ENCODE measurements at regions not wholly inside any gene's neighbourhood (a gene's known extent, or its start where the extent isn't known, plus 50 kb on each side); places are given as distances from the start of the nearest gene placed in this dataset.

DNA sequence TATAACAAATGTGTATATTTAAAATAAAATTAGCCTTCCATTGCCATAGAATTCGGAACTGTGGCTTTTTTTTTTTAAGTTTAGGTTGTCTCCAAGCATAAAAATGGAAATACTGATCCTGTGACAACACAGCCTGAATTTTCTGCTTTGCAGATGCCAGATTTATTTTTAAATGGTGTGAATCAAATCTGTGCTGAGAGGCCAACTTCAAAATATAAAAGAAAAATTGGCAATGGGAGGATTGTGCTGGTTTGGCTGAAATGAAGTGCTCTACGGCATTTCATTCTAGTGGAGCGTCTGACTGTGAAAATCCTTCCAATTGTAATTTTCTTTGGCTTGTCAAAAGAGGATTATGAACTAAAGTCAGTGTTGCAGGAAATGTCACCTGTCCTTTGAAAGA lies 580.3 kb upstream of the ZFP42 start:
- H3K27me3 ChIP-seq (ENCODE audit: control insufficient read depth, insufficient read depth, low read length) = no peaks in the 10 kb centered on the region
- H3K36me3 ChIP-seq (ENCODE audit: control insufficient read depth, insufficient read depth, low read length) = no peaks in the 10 kb centered on the region
- TF ChIP-seq, protein P1, sequence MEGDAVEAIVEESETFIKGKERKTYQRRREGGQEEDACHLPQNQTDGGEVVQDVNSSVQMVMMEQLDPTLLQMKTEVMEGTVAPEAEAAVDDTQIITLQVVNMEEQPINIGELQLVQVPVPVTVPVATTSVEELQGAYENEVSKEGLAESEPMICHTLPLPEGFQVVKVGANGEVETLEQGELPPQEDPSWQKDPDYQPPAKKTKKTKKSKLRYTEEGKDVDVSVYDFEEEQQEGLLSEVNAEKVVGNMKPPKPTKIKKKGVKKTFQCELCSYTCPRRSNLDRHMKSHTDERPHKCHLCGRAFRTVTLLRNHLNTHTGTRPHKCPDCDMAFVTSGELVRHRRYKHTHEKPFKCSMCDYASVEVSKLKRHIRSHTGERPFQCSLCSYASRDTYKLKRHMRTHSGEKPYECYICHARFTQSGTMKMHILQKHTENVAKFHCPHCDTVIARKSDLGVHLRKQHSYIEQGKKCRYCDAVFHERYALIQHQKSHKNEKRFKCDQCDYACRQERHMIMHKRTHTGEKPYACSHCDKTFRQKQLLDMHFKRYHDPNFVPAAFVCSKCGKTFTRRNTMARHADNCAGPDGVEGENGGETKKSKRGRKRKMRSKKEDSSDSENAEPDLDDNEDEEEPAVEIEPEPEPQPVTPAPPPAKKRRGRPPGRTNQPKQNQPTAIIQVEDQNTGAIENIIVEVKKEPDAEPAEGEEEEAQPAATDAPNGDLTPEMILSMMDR (IDR thresholded peaks at IDR 0.05; ENCODE audit: insufficient read depth, low read depth, low read length) = no peak
- no peak overlapping the region for H3K4me3 ChIP-seq (ENCODE audit: low read depth, low read length)
- no peak for DNase-seq (ENCODE audit: low read depth)
- ChIA-PET CTCF (no interaction called here), POLR2A (no interaction called here)

DNA sequence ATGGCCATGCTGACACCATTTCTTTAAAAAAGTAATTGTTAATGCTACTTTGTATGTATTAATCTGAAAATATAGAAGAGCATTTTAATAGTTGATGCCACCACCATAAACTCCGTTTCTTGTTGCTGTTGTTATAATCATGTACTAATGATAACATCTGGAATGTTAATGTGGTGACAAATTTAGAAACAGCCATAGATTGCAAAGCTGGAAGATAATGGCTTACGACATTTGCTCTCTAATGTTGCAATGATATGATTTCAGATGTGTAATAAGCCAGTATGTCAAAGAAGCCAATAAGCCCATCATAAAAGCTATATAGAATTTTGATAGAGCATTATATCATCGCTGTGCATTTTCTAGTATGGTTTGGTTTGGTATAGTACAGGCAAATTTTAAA lies 579.4 kb upstream of the ZFP42 start:
- no peak for DNase-seq (ENCODE audit: low read depth)
- CTCF ChIA-PET = no interaction called here
- TF ChIP-seq, protein P1 (IDR thresholded peaks at IDR 0.05; ENCODE audit: insufficient read depth, low read depth, low read length) = no peak

DNA sequence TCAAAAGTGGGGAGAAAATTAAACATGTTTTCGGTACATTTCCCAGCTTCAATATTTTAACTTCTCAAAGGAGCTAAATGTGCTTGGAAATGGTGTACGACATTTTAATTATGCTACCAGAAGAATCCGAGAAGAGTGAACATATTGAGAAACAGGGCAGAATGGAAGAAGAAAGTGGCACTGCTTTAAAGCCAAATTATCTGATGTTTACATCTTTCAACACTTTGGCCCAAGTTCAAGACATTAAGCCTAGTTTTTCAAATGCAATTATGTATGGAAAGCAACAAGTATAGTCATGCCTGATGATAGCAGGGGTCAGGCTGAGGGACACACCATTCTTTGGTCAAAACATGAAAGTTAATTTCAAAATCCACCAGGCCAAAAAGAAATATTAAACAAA lies 577.9 kb upstream of the ZFP42 start:
- POLR2A ChIA-PET = no interaction called here
- Histone ChIP-seq H3K27me3 (ENCODE audit: control insufficient read depth, insufficient read depth, low read length) (no peaks in the 10 kb centered on the region), H3K4me3 (ENCODE audit: low read depth, low read length) (no peak overlapping the region), H3K36me3 (ENCODE audit: control insufficient read depth, insufficient read depth, low read length) (no peaks in the 10 kb centered on the region)
- TF ChIP-seq, protein P1 (IDR thresholded peaks at IDR 0.05; ENCODE audit: insufficient read depth, low read depth, low read length) = no peak
- DNase-seq (ENCODE audit: low read depth) = no peak
- CTCF ChIA-PET = interaction anchor here (0.9 to 1.2 kb wide), 2 partner anchors 9 to 11 kb away, joined by 3 read pairs; no protein-coding TSS in a partner anchor

More for the DNA sequence above, 579.4 kb upstream of the ZFP42 start:
- POLR2A ChIA-PET = no interaction called here
- Histone ChIP-seq H3K36me3 (ENCODE audit: control insufficient read depth, insufficient read depth, low read length) (no peaks in the 10 kb centered on the region), H3K4me3 (ENCODE audit: low read depth, low read length) (no peak overlapping the region), H3K27me3 (ENCODE audit: control insufficient read depth, insufficient read depth, low read length) (no peaks in the 10 kb centered on the region)

DNA sequence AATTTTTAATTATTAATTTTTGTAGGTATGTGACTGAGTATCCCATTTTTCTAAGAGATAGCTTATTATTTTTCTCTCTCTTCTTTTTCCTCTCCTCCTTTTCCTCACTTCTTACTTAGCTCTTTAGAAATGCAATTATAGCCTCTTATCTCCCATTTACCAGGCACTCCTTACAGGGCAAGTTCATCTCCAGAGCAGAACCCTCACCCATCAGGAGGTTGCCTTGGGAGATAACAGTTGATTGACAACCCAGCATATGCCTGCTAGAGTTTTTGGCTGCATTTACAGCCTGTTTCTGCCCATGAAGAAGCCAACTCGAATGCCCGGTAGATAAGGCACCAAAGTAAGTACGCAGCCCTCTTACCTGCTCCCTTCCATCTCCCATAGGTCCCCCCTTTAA lies 572.9 kb upstream of the ZFP42 start:
- H3K36me3 ChIP-seq (ENCODE audit: control insufficient read depth, insufficient read depth, low read length) = no peaks in the 10 kb centered on the region
- TF ChIP-seq, protein P1 (IDR thresholded peaks at IDR 0.05; ENCODE audit: insufficient read depth, low read depth, low read length) = no peak
- H3K27me3 ChIP-seq (ENCODE audit: control insufficient read depth, insufficient read depth, low read length) = no peaks in the 10 kb centered on the region
- ChIA-PET CTCF (interaction anchor here (0.8 to 1.4 kb wide), 2 partner anchors 11 to 15 kb away, joined by 3 to 4 read pairs; no protein-coding TSS in a partner anchor), POLR2A (no interaction called here)
- H3K4me3 ChIP-seq (ENCODE audit: low read depth, low read length) = no peak overlapping the region
- no peak for DNase-seq (ENCODE audit: low read depth)

DNA sequence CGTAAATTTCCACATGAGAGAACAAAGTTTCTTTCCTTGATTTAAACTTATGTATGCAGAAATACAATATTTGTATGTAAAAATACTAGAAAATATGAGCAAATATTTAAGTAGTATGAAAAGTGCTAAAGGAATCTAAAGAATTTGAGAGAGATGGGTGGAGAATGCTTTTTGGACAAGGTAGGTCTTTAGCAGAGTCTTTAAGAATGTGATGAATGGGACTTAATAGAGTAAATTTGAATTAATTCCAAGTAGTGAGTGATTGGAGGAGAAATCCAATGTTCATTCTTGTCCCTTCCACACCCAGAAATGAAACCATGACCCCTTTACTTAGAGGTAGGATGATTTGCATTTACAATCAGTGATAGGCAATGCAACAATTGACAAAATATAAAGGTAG lies 570.9 kb upstream of the ZFP42 start:
- no peak for DNase-seq (ENCODE audit: low read depth)
- TF ChIP-seq, protein P1 (IDR thresholded peaks at IDR 0.05; ENCODE audit: insufficient read depth, low read depth, low read length) = no peak
- H3K4me3 ChIP-seq (ENCODE audit: low read depth, low read length) = no peak overlapping the region
- no peaks in the 10 kb centered on the region for H3K36me3 ChIP-seq (ENCODE audit: control insufficient read depth, insufficient read depth, low read length)
- no peaks in the 10 kb centered on the region for H3K27me3 ChIP-seq (ENCODE audit: control insufficient read depth, insufficient read depth, low read length)
- POLR2A ChIA-PET = no interaction called here
- CTCF ChIA-PET = no interaction called here

Measured in BJ (cell line).